GM12892 (cell line): ENCODE measurements at regions not wholly inside any gene's neighbourhood (a gene's known extent, or its start where the extent isn't known, plus 50 kb on each side); places are given as distances from the start of the nearest gene placed in this dataset.

Source experiments
- POLR2A ChIP-seq: IDR thresholded peaks from 2 replicates; pipeline ENCODE4 v1.6.1; 2011; ENCODE audit warnings: low read depth, low read length, control low read depth
- POLR2AphosphoS5 ChIP-seq: IDR thresholded peaks from 2 replicates; pipeline ENCODE4 v1.6.1; 2011; ENCODE audit warnings: low read depth, low read length, control low read depth
- TAF1 ChIP-seq: IDR thresholded peaks from 2 replicates; pipeline ENCODE4 v1.6.1; 2011; ENCODE audit warnings: low read depth, mild to moderate bottlenecking, control low read depth, low read length, borderline replicate concordance

DNA sequence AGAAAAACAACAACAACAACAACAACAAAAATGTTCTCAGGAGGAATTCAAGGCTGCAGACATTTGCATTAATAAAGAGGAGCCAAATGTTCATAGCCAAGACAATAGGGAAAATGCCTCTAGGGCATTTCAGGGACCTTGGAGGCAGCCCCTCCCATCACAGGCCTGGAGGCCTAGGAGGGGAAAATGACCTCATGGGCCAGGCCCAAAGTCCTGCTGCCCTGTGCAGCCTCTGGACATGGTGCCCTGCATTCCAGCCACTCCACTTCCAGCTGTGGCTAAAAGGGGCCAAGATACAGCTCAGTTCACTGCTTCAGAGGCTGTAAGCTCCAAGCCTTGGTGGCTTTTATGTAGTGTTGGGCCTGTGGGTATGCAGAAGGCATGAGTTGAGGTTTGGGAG is 314.5 kb downstream of the CYRIA start:
- no peak for TF ChIP-seq POLR2AphosphoS5
- no peak for TF ChIP-seq TAF1
- no peak for TF ChIP-seq POLR2A
